HepG2 (cell line): ENCODE measurements at regions not wholly inside any gene's neighbourhood (a gene's known extent, or its start where the extent isn't known, plus 50 kb on each side); places are given as distances from the start of the nearest gene placed in this dataset.

ENCODE experiments used
- ATAC-seq: fragments of 200-7000 bp; cut with Tn5 transposase; 3 replicates; pipeline ENCODE4 v1.9.1; 2020; ENCODE audit warnings: mild to moderate bottlenecking, moderate library complexity
- BruUV-seq: library from RNA; stranded (reverse); fragments of 400-500 nt; replicated peaks from 2 replicates; lab custom pipeline; 2021; lab: Mats Ljungman, UMichigan
- CTCF ChIA-PET: fragments of 300-600 bp; formaldehyde crosslinking; extraction: SDS; loops from one replicate; lab custom pipeline; 2021; ENCODE audit warnings: low total read pairs, inconsistent platforms, low intra/inter-chr PET ratio; lab: Yijun Ruan, JAX
- POLR2A ChIA-PET: fragments of 350-600 bp; sonication (Branson Sonifier 250); formaldehyde crosslinking; loops from one replicate; lab custom pipeline; 2020; ENCODE audit warnings: antibody characterized with exemption, inconsistent platforms; lab: Yijun Ruan, JAX
- DNase-seq: peaks from one replicate; pipeline ENCODE4 v3.0.0-alpha.2; 2015; ENCODE audit warnings: low spot score
- FAIRE-seq: peaks from 3 replicates; lab custom pipeline; 2011; peaks lifted over from hg19 to GRCh38; lab: Jason Lieb, UNC
- H2AFZ ChIP-seq: one replicate; pipeline ENCODE4 v1.6.1; 2011; ENCODE audit warnings: low read length, inconsistent platforms
- H3K27ac ChIP-seq: fragments of 300-600 bp; 3 replicates; pipeline ENCODE4 v1.8.0; 2011; ENCODE audit warnings: mixed run types, mild to moderate bottlenecking, mixed read lengths, low read length, inconsistent platforms; ENCODE audit not compliant: insufficient read depth; ENCODE audit errors: extremely low read length
- H3K27me3 ChIP-seq, 2 experiments: fragments of 200-600 bp in 1 of 2; 2 replicates in 1 of 2; 3 replicates in 1 of 2; pipeline versions ENCODE4 v1.6.0 to v1.8.0; 2011; ENCODE audit warnings: low read length in 2 of 2, mild to moderate bottlenecking in 2 of 2, moderate library complexity in 2 of 2, inconsistent platforms in 1 of 2; ENCODE audit not compliant: insufficient read depth in 2 of 2, control insufficient read depth in 1 of 2
- H3K36me3 ChIP-seq, 2 experiments: fragments of 200-600 bp in 1 of 2; replicated peaks in 1 of 2; 2 replicates in 1 of 2; 3 replicates in 1 of 2; pipeline versions ENCODE4 v1.5.1 to v1.8.0; 2011; ENCODE audit warnings: low read length in 2 of 2, inconsistent platforms in 1 of 2; ENCODE audit not compliant: insufficient read depth in 2 of 2, control insufficient read depth in 1 of 2
- H3K4me1 ChIP-seq: 2 replicates; pipeline ENCODE4 v1.5.1; 2012; ENCODE audit warnings: low read length, inconsistent platforms; ENCODE audit not compliant: insufficient read depth
- H3K4me2 ChIP-seq: 2 replicates; pipeline ENCODE4 v1.6.0; 2011; ENCODE audit warnings: low read depth, low read length, inconsistent platforms
- H3K4me3 ChIP-seq, 3 experiments: fragments of 200-600 bp in 1 of 3; sonication (generic), shearing (Covaris generic) in 1 of 3; replicated peaks in 1 of 3; 2 replicates each; pipeline ENCODE4 v1.5.1; 2011 to 2016; ENCODE audit warnings: low read length in 3 of 3, inconsistent platforms in 2 of 3, low read depth in 2 of 3, mild to moderate bottlenecking in 2 of 3, control low read depth in 1 of 3, mixed read lengths in 1 of 3; ENCODE audit not compliant: insufficient read depth in 1 of 3
- H3K79me2 ChIP-seq: one replicate; pipeline ENCODE4 v1.6.1; 2011; ENCODE audit warnings: low read length, inconsistent platforms; ENCODE audit not compliant: insufficient read depth
- H3K9ac ChIP-seq: 2 replicates; pipeline ENCODE4 v1.6.0; 2011; ENCODE audit warnings: mild to moderate bottlenecking, low read depth, low read length, inconsistent platforms; ENCODE audit not compliant: insufficient read depth
- H3K9me3 ChIP-seq: 2 replicates; pipeline ENCODE4 v1.5.1; 2012; ENCODE audit warnings: mild to moderate bottlenecking, low read length
- H4K20me1 ChIP-seq: 2 replicates; pipeline ENCODE4 v1.6.0; 2011; ENCODE audit warnings: inconsistent platforms, mild to moderate bottlenecking, low read length, moderate library complexity; ENCODE audit not compliant: insufficient read depth
- MED8 ChIP-seq: sonication (generic); formaldehyde crosslinking; IDR thresholded peaks from 2 replicates; pipeline ENCODE4 v1.8.1; 2023; ENCODE audit warnings: mild to moderate bottlenecking, missing genetic modification reagents; ENCODE audit not compliant: insufficient replicate concordance
- ZBTB10 ChIP-seq: sonication (generic); formaldehyde crosslinking; IDR thresholded peaks from 2 replicates; pipeline ENCODE4 v1.4.0; 2020; ENCODE audit warnings: missing genetic modification reagents, borderline replicate concordance
- WGBS: methylation state at CpG from one replicate; pipeline ENCODE4 v1.1.6; 2017; ENCODE audit warnings: low lambda C conversion rate; 5-methylcytosine and 5-hydroxymethylcytosine counted together
- in situ Hi-C: cut with HindIII; loops from 2 replicates; pipeline ENCODE4 v1.10.0; 2017; ENCODE audit warnings: low pct_unique_long_range_greater_than_20kb; ENCODE audit not compliant: extremely low pct_ligation_motif_present
- intact Hi-C: fragments of 100-400 bp; cut with micrococcal nuclease; formaldehyde crosslinking; loops from one replicate; pipeline ENCODE4 v1.10.0; 2022; ENCODE audit not compliant: unreplicated experiment
- small RNA-seq, 3 experiments: library from RNA; depleted of rRNA; stranded (forward); fragments of <200 nt; gene quantifications; one replicate each; pipeline ENCODE3, GENCODE V24; 2012; ENCODE audit warnings: low read depth in 2 of 3, low replicate concordance in 1 of 3; ENCODE audit not compliant: insufficient read length in 3 of 3, insufficient read depth in 2 of 3

- no peaks in the 10 kb centered on the region for H3K4me1 ChIP-seq
- CTCF ChIA-PET: no interaction called here
- H3K4me3 ChIP-seq: no peak overlapping the region
- no TSS peak for BruUV-seq
- H4K20me1 ChIP-seq: no peaks in the 10 kb centered on the region
- H3K27me3 ChIP-seq: peaks cover 0 to 30% of the 10 kb centered on the region in 2 experiments
- intact Hi-C loops: no loop called here
- no peaks in the 10 kb centered on the region for H3K36me3 ChIP-seq
- TF ChIP-seq MED8 (CRISPR knock-in tag) (no peak), ZBTB10 (CRISPR knock-in tag) (no peak)
- TF ChIP-seq, all 625 proteins: peak for 0
- no peaks in the 10 kb centered on the region for H3K9me3 ChIP-seq
- POLR2A ChIA-PET: no interaction called here
- in situ Hi-C loops: no loop called here
- WGBS: 3% methylated on average over 4 of the region's 5 CpGs
- no peak for FAIRE-seq
- no peaks in the 10 kb centered on the region for H3K79me2 ChIP-seq
- no peak for DNase-seq
- H2AFZ ChIP-seq: no peak overlapping the region
- no peak for ATAC-seq
- no peak overlapping the region for H3K9ac ChIP-seq
- no peak overlapping the region for H3K4me2 ChIP-seq
- H3K27ac ChIP-seq: no peak overlapping the region
Observed at GRCh38 chr17:6177941-6178694, 107.9 kb downstream of the WSCD1 start.

Small RNA genes lying in the stretch of these regions (small RNA-seq; reads per million reads assigned to genes)
- gene RNU6-1264P: 0 reads per million in 3 experiments
